ENCODE measurements at regions not wholly inside any gene's neighbourhood (a gene's known extent, or its start where the extent isn't known, plus 50 kb on each side); places are given as distances from the start of the nearest gene placed in this dataset.

GRCh38 chr7:51521694-51522312 lies 205.2 kb upstream of the COBL start:
- DNase-seq (ENCODE audit: low spot score), result no peak

- DNase-seq (ENCODE audit: low spot score), result no peak
These were observed 204.4 kb upstream of the COBL start for GRCh38 chr7:51521054-51521453.

GRCh38 chr7:51518646-51519045 lies 202.0 kb upstream of the COBL start:
- no peak for DNase-seq (ENCODE audit: low spot score)

- no peak for DNase-seq (ENCODE audit: low spot score)
These were observed 200.6 kb upstream of the COBL start for GRCh38 chr7:51517187-51517586.

GRCh38 chr7:51501620-51502019 lies 185.0 kb upstream of the COBL start:
- DNase-seq (ENCODE audit: low spot score), result no peak

- no peak for DNase-seq (ENCODE audit: low spot score)
These were observed 166.4 kb upstream of the COBL start for GRCh38 chr7:51482976-51483375.

- DNase-seq (ENCODE audit: low spot score), result no peak
These were observed 164.8 kb upstream of the COBL start for GRCh38 chr7:51481421-51481820.

- no peak for DNase-seq (ENCODE audit: low spot score)
These were observed 161.2 kb upstream of the COBL start for GRCh38 chr7:51477819-51478218.

GRCh38 chr7:51477323-51477722 lies 160.7 kb upstream of the COBL start:
- DNase-seq (ENCODE audit: low spot score), result no peak

- no peak for DNase-seq (ENCODE audit: low spot score)
These were observed 159.4 kb upstream of the COBL start for GRCh38 chr7:51476026-51476425.

- no peak for DNase-seq (ENCODE audit: low spot score)
These were observed 156.3 kb upstream of the COBL start for GRCh38 chr7:51472873-51473272.

- no peak for DNase-seq (ENCODE audit: low spot score)
These were observed 155.3 kb upstream of the COBL start for GRCh38 chr7:51471981-51472296.

- no peak for DNase-seq (ENCODE audit: low spot score)
These were observed 154.8 kb upstream of the COBL start for GRCh38 chr7:51471210-51471980.

GRCh38 chr7:51467384-51468017 lies 150.9 kb upstream of the COBL start:
- DNase-seq (ENCODE audit: low spot score), result no peak

GRCh38 chr7:51459809-51460208 lies 143.2 kb upstream of the COBL start:
- no peak for DNase-seq (ENCODE audit: low spot score)

- no peak for DNase-seq (ENCODE audit: low spot score)
These were observed 142.1 kb upstream of the COBL start for GRCh38 chr7:51458693-51459092.

- DNase-seq (ENCODE audit: low spot score), result no peak
These were observed 140.5 kb upstream of the COBL start for GRCh38 chr7:51457079-51457478.

- no peak for DNase-seq (ENCODE audit: low spot score)
These were observed 139.9 kb upstream of the COBL start for GRCh38 chr7:51456431-51457060.

GRCh38 chr7:51455948-51456347 lies 139.3 kb upstream of the COBL start:
- DNase-seq (ENCODE audit: low spot score), result no peak

GRCh38 chr7:51455513-51455912 lies 138.9 kb upstream of the COBL start:
- DNase-seq (ENCODE audit: low spot score), result no peak

GRCh38 chr7:51455086-51455485 lies 138.5 kb upstream of the COBL start:
- no peak for DNase-seq (ENCODE audit: low spot score)

- no peak for DNase-seq (ENCODE audit: low spot score)
These were observed 136.1 kb upstream of the COBL start for GRCh38 chr7:51452694-51453093.
